ENCODE measurements at regions not wholly inside any gene's neighbourhood (a gene's known extent, or its start where the extent isn't known, plus 50 kb on each side); places are given as distances from the start of the nearest gene placed in this dataset.

DNA sequence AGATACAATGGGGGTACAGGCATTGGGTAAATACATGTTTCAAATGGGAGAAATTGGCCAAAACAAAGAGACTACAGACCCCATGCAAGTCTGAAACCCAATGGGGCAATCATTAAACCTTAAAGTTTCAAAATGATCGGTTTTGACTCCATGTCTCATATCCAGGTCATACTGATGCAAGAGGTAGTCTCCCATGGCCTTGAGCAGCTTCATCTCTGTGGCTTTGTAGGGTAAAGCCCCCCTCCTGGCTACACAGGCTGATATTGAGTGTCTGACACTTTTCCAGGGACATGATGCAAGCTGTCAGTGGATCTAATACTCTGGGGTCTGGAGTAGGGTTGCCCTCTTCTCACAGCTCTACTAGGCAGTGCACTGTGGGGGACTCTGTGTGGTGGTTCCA is 286.1 kb downstream of the LRRIQ3 start:
- peaks cover 4 to 17% of the 10 kb centered on the region in 2 donors for H3K9me3 Mint-ChIP-seq
- H3K4me1 Mint-ChIP-seq, result no peaks in the 10 kb centered on the region
- H3K4me3 Mint-ChIP-seq, result no peak overlapping the region
- TF ChIP-seq, protein P1, sequence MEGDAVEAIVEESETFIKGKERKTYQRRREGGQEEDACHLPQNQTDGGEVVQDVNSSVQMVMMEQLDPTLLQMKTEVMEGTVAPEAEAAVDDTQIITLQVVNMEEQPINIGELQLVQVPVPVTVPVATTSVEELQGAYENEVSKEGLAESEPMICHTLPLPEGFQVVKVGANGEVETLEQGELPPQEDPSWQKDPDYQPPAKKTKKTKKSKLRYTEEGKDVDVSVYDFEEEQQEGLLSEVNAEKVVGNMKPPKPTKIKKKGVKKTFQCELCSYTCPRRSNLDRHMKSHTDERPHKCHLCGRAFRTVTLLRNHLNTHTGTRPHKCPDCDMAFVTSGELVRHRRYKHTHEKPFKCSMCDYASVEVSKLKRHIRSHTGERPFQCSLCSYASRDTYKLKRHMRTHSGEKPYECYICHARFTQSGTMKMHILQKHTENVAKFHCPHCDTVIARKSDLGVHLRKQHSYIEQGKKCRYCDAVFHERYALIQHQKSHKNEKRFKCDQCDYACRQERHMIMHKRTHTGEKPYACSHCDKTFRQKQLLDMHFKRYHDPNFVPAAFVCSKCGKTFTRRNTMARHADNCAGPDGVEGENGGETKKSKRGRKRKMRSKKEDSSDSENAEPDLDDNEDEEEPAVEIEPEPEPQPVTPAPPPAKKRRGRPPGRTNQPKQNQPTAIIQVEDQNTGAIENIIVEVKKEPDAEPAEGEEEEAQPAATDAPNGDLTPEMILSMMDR (IDR thresholded peaks at IDR 0.05), result no peak
- no peaks in the 10 kb centered on the region for H3K27me3 ChIP-seq (ENCODE audit: control insufficient read depth, insufficient read depth, low read length)
- H3K27ac Mint-ChIP-seq, result no peak overlapping the region
- H3K27me3 Mint-ChIP-seq (ENCODE audit: low read depth in 2 of 2), result no peaks in the 10 kb centered on the region
- no peak overlapping the region for H3K27ac ChIP-seq (ENCODE audit: low read length)
- WGBS (ENCODE audit: insufficient coverage), result 82% methylated on average over 1 of the region's 1 CpG
- ATAC-seq (no peak), DNase-seq (no peak)
- no peaks in the 10 kb centered on the region for H3K36me3 Mint-ChIP-seq
- H3K4me1 ChIP-seq (ENCODE audit: control insufficient read depth, insufficient read depth, low read length), result no peaks in the 10 kb centered on the region
- intact Hi-C loops (cut with micrococcal nuclease), result no loop called here
- no peak overlapping the region for H3K4me3 ChIP-seq (ENCODE audit: low read length)
- H3K9me3 ChIP-seq (ENCODE audit: control insufficient read depth, insufficient read depth, low read length), result peaks cover 8% of the 10 kb centered on the region
- no peaks in the 10 kb centered on the region for H3K36me3 ChIP-seq (ENCODE audit: control insufficient read depth, insufficient read depth, low read length)

DNA sequence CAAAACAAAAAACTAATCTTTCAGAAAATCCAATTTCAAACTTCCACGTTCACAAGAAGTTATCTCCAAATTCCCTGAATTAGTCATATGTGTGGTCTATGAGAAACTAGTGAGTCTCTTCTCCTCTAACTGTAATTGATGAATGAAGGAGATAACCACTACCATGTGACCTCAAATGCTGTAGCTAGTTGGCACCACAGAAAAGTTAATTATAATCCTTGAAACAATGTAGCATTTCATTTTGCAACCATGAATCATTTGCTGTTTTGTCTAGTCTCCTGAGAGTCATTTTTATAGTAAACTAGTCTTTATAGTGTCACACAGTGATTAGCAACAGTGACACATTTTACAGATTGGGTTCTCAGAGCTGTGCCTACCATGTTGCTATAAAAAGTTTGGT is 287.5 kb downstream of the LRRIQ3 start:
- ATAC-seq, result no peak
- no peak overlapping the region for H3K4me3 ChIP-seq (ENCODE audit: low read length)
- H3K36me3 ChIP-seq (ENCODE audit: control insufficient read depth, insufficient read depth, low read length), result no peaks in the 10 kb centered on the region
- no peak overlapping the region for H3K27ac ChIP-seq (ENCODE audit: low read length)
- WGBS (ENCODE audit: insufficient coverage), result no CpG with 5 or more reads among the region's 1 CpG
- TF ChIP-seq, protein P1 (IDR thresholded peaks at IDR 0.05), result no peak
- H3K4me1 Mint-ChIP-seq, result no peaks in the 10 kb centered on the region
- intact Hi-C loops (cut with micrococcal nuclease), result no loop called here
- no peak for DNase-seq
- H3K9me3 Mint-ChIP-seq, result peaks cover 5 to 18% of the 10 kb centered on the region in 2 donors
- no peaks in the 10 kb centered on the region for H3K4me1 ChIP-seq (ENCODE audit: control insufficient read depth, insufficient read depth, low read length)
- H3K27me3 ChIP-seq (ENCODE audit: control insufficient read depth, insufficient read depth, low read length), result no peaks in the 10 kb centered on the region
- no peaks in the 10 kb centered on the region for H3K27me3 Mint-ChIP-seq (ENCODE audit: low read depth in 2 of 2)
- H3K36me3 Mint-ChIP-seq, result no peaks in the 10 kb centered on the region
- peaks cover 8% of the 10 kb centered on the region for H3K9me3 ChIP-seq (ENCODE audit: control insufficient read depth, insufficient read depth, low read length)
- no peak overlapping the region for H3K27ac Mint-ChIP-seq
- no peak overlapping the region for H3K4me3 Mint-ChIP-seq

DNA sequence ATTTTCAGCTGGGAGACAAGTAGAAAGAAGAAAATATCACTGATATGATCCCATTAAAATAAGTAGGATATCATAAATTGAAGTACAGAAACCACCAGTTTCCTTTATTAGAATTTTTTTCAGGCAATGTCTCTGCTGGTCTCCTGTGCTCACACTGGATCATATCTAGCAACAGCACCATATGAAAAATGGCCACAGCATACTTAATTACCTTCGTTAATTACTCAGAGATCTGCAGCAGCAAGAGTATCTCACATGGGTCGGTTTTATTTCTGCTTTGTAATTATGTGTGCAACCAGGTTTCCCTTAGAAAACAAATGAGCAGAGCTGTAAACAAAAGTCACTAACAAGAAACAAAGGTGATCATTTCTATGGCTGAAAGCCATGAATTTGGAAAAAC is 287.9 kb downstream of the LRRIQ3 start:
- 71% methylated on average over 2 of the region's 2 CpGs for WGBS (ENCODE audit: insufficient coverage)
- Histone ChIP-seq H3K36me3 (ENCODE audit: control insufficient read depth, insufficient read depth, low read length) (no peaks in the 10 kb centered on the region), H3K4me1 (ENCODE audit: control insufficient read depth, insufficient read depth, low read length) (no peaks in the 10 kb centered on the region), H3K4me3 (ENCODE audit: low read length) (no peak overlapping the region), H3K9me3 (ENCODE audit: control insufficient read depth, insufficient read depth, low read length) (peaks cover 8% of the 10 kb centered on the region), H3K27me3 (ENCODE audit: control insufficient read depth, insufficient read depth, low read length) (no peaks in the 10 kb centered on the region), H3K27ac (ENCODE audit: low read length) (no peak overlapping the region)
- H3K27ac Mint-ChIP-seq, result no peak overlapping the region
- TF ChIP-seq, protein P1 (IDR thresholded peaks at IDR 0.05), result no peak
- H3K9me3 Mint-ChIP-seq, result peaks cover 5 to 18% of the 10 kb centered on the region in 2 donors
- DNase-seq (no peak), ATAC-seq (no peak)
- no peak overlapping the region for H3K4me3 Mint-ChIP-seq
- no peaks in the 10 kb centered on the region for H3K36me3 Mint-ChIP-seq
- no peaks in the 10 kb centered on the region for H3K27me3 Mint-ChIP-seq (ENCODE audit: low read depth in 2 of 2)
- intact Hi-C loops (cut with micrococcal nuclease), result no loop called here
- H3K4me1 Mint-ChIP-seq, result no peaks in the 10 kb centered on the region

DNA sequence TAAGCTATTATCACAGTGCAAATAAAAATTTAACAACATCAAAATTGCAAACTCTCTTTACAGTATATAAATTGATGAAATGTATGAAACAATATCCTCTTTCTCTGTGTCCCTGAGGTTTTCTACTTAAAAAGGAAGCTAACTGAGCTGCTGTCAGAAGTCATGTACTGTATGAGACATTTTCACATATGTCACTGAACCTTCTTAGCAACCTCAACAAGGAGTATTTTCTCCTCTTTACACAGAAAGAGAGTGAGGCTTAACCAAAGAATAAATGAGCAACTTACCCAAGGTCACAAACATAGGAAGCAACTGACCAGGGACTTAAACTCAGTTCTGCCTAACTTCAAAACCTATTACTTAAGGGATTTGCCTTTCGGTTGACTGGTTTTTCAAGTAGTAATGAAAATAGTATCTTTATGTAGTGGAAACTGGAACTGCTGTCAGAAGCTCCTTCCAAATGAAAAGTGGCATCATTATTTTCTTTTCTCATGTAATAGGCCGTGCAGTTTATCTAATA is 288.9 kb downstream of the LRRIQ3 start:
- peaks cover 7 to 25% of the 10 kb centered on the region in 2 donors for H3K9me3 Mint-ChIP-seq
- H3K4me1 ChIP-seq (ENCODE audit: control insufficient read depth, insufficient read depth, low read length), result no peaks in the 10 kb centered on the region
- TF ChIP-seq, protein P1 (IDR thresholded peaks at IDR 0.05), result no peak
- no peak overlapping the region for H3K27ac ChIP-seq (ENCODE audit: low read length)
- no peaks in the 10 kb centered on the region for H3K27me3 Mint-ChIP-seq (ENCODE audit: low read depth in 2 of 2)
- H3K9me3 ChIP-seq (ENCODE audit: control insufficient read depth, insufficient read depth, low read length), result peaks cover 8% of the 10 kb centered on the region
- ATAC-seq, result no peak
- H3K4me1 Mint-ChIP-seq, result no peaks in the 10 kb centered on the region
- no peaks in the 10 kb centered on the region for H3K36me3 ChIP-seq (ENCODE audit: control insufficient read depth, insufficient read depth, low read length)
- intact Hi-C loops (cut with micrococcal nuclease), result no loop called here
- H3K4me3 ChIP-seq (ENCODE audit: low read length), result no peak overlapping the region
- no peaks in the 10 kb centered on the region for H3K27me3 ChIP-seq (ENCODE audit: control insufficient read depth, insufficient read depth, low read length)
- no CpG with 5 or more reads among the region's 2 CpGs for WGBS (ENCODE audit: insufficient coverage)
- no peaks in the 10 kb centered on the region for H3K36me3 Mint-ChIP-seq
- DNase-seq, result no peak
- no peak overlapping the region for H3K27ac Mint-ChIP-seq
- no peak overlapping the region for H3K4me3 Mint-ChIP-seq

Measured in natural killer cell (primary cell).